ENCODE measurements at regions not wholly inside any gene's neighbourhood (a gene's known extent, or its start where the extent isn't known, plus 50 kb on each side); places are given as distances from the start of the nearest gene placed in this dataset.
A peak's percentile ranks its signal among the peaks of the same experiment; 100 is the strongest.

- Histone ChIP-seq H4K20me1 (no peaks in the 10 kb centered on the region), H3K9ac (no peak overlapping the region), H3K27ac (no peak overlapping the region), H3K36me3 (peaks cover 0 to 3% (median 0%) of the 10 kb centered on the region in 11 experiments; a peak in 1 of 22 replicates), H3K4me2 (no peak overlapping the region), H3K4me3 (no peak overlapping the region), H3K27me3 (no peaks in the 10 kb centered on the region), H3K4me1 (no peaks in the 10 kb centered on the region), H3K9me3 (replicated peaks in 1 of 11) (peaks cover 2 to 17% (median 10%) of the 10 kb centered on the region in 11 experiments; a peak in 15 of 22 replicates)
- no peak for TF ChIP-seq Cebpa-rat (IDR thresholded peaks at IDR 0.05)
Measured at GRCh38 chr17:13785981-13786598, 184.4 kb upstream of the HS3ST3A1 start.

- peaks cover 0 to 3% (median 0%) of the 10 kb centered on the region in 11 experiments; a peak in 1 of 22 replicates for H3K36me3 ChIP-seq
- no peak overlapping the region for H3K4me3 ChIP-seq
Measured at GRCh38 chr17:13787636-13788035, 185.9 kb upstream of the HS3ST3A1 start.

GRCh38 chr17:13788385-13788784, 186.7 kb upstream of the HS3ST3A1 start:
- peaks cover 0 to 8% (median 0%) of the 10 kb centered on the region in 10 experiments; a peak in 2 of 20 replicates for H3K4me1 ChIP-seq
- H3K9ac ChIP-seq = no peak overlapping the region
- TF ChIP-seq Cebpa-rat (IDR thresholded peaks at IDR 0.05) = no peak
- no peak overlapping the region for H3K4me2 ChIP-seq
- no peak overlapping the region for H3K4me3 ChIP-seq
- peaks cover 0 to 12% (median 6%) of the 10 kb centered on the region in 11 experiments; a peak in 12 of 22 replicates for H3K9me3 ChIP-seq (replicated peaks in 1 of 11)
- H3K27me3 ChIP-seq = no peaks in the 10 kb centered on the region
- H3K36me3 ChIP-seq = peaks cover 0 to 3% (median 0%) of the 10 kb centered on the region in 11 experiments; a peak in 1 of 22 replicates
- no peaks in the 10 kb centered on the region for H4K20me1 ChIP-seq
- no peak overlapping the region for H3K27ac ChIP-seq

More at GRCh38 chr17:13787636-13788035, 185.9 kb upstream of the HS3ST3A1 start:
- H4K20me1 ChIP-seq = no peaks in the 10 kb centered on the region
- H3K9ac ChIP-seq = no peak overlapping the region
- no peak overlapping the region for H3K27ac ChIP-seq
- H3K27me3 ChIP-seq = no peaks in the 10 kb centered on the region
- H3K4me2 ChIP-seq = no peak overlapping the region
- H3K4me1 ChIP-seq = peaks cover 0 to 7% (median 0%) of the 10 kb centered on the region in 10 experiments; a peak in 2 of 20 replicates
- no peak for TF ChIP-seq Cebpa-rat (IDR thresholded peaks at IDR 0.05)
- H3K9me3 ChIP-seq (replicated peaks in 1 of 11) = peaks cover 0 to 12% (median 6%) of the 10 kb centered on the region in 11 experiments; a peak in 12 of 22 replicates

GRCh38 chr17:13792314-13792713, 190.6 kb upstream of the HS3ST3A1 start:
- Histone ChIP-seq H3K4me3 (no peak overlapping the region), H3K27me3 (no peaks in the 10 kb centered on the region), H3K27ac (no peak overlapping the region), H3K9ac (no peak overlapping the region), H3K4me1 (peaks cover 0 to 8% (median 0%) of the 10 kb centered on the region in 10 experiments; a peak in 2 of 20 replicates), H3K9me3 (replicated peaks in 1 of 11) (peaks cover 0 to 12% (median 6%) of the 10 kb centered on the region in 11 experiments; a peak in 12 of 22 replicates), H3K4me2 (peak overlapping the region in 2 of 11 experiments; percentile 37 to 49; a peak in 2 of 22 replicates), H4K20me1 (no peaks in the 10 kb centered on the region), H3K36me3 (peaks cover 0 to 3% (median 0%) of the 10 kb centered on the region in 11 experiments; a peak in 1 of 22 replicates)
- TF ChIP-seq Cebpa-rat (IDR thresholded peaks at IDR 0.05) = no peak

GRCh38 chr17:13793951-13794350, 192.2 kb upstream of the HS3ST3A1 start:
- Histone ChIP-seq H3K36me3 (peaks cover 0 to 3% (median 0%) of the 10 kb centered on the region in 11 experiments; a peak in 1 of 22 replicates), H3K9ac (no peak overlapping the region), H3K4me2 (no peak overlapping the region), H3K9me3 (replicated peaks in 1 of 11) (peaks cover 0 to 12% (median 6%) of the 10 kb centered on the region in 11 experiments; a peak in 12 of 22 replicates), H3K27ac (no peak overlapping the region), H3K27me3 (no peaks in the 10 kb centered on the region), H3K4me1 (peaks cover 0 to 8% (median 0%) of the 10 kb centered on the region in 10 experiments; a peak in 2 of 20 replicates), H4K20me1 (no peaks in the 10 kb centered on the region), H3K4me3 (no peak overlapping the region)
- no peak for TF ChIP-seq Cebpa-rat (IDR thresholded peaks at IDR 0.05)

GRCh38 chr17:13797863-13798262, 196.1 kb upstream of the HS3ST3A1 start:
- no peak overlapping the region for H3K9ac ChIP-seq
- H3K27ac ChIP-seq = no peak overlapping the region
- H4K20me1 ChIP-seq = no peaks in the 10 kb centered on the region
- no peaks in the 10 kb centered on the region for H3K4me1 ChIP-seq
- peaks cover 0 to 7% (median 0%) of the 10 kb centered on the region in 11 experiments; a peak in 2 of 22 replicates for H3K36me3 ChIP-seq
- no peaks in the 10 kb centered on the region for H3K27me3 ChIP-seq
- H3K4me3 ChIP-seq = no peak overlapping the region
- TF ChIP-seq Cebpa-rat (IDR thresholded peaks at IDR 0.05) = no peak
- no peaks in the 10 kb centered on the region for H3K9me3 ChIP-seq (replicated peaks in 1 of 11)
- no peak overlapping the region for H3K4me2 ChIP-seq

GRCh38 chr17:13806092-13806491, 204.4 kb upstream of the HS3ST3A1 start:
- TF ChIP-seq Cebpa-rat (IDR thresholded peaks at IDR 0.05) = no peak
- H4K20me1 ChIP-seq = no peaks in the 10 kb centered on the region
- no peak overlapping the region for H3K4me2 ChIP-seq
- H3K9ac ChIP-seq = no peak overlapping the region
- H3K4me3 ChIP-seq = no peak overlapping the region
- peaks cover 0 to 22% (median 9%) of the 10 kb centered on the region in 11 experiments; a peak in 10 of 22 replicates for H3K9me3 ChIP-seq (replicated peaks in 1 of 11)
- H3K27me3 ChIP-seq = no peaks in the 10 kb centered on the region
- no peak overlapping the region for H3K27ac ChIP-seq
- H3K36me3 ChIP-seq = peaks cover 0 to 24% (median 0%) of the 10 kb centered on the region in 11 experiments; a peak in 3 of 22 replicates
- H3K4me1 ChIP-seq = no peaks in the 10 kb centered on the region

GRCh38 chr17:13807103-13807502, 205.4 kb upstream of the HS3ST3A1 start:
- Histone ChIP-seq H3K27me3 (no peaks in the 10 kb centered on the region), H3K4me2 (no peak overlapping the region), H3K27ac (no peak overlapping the region), H3K9me3 (replicated peaks in 1 of 11) (peaks cover 0 to 22% (median 9%) of the 10 kb centered on the region in 11 experiments; a peak in 10 of 22 replicates), H3K4me1 (no peaks in the 10 kb centered on the region), H3K4me3 (no peak overlapping the region), H3K36me3 (peaks cover 0 to 24% (median 0%) of the 10 kb centered on the region in 11 experiments; a peak in 3 of 22 replicates), H3K9ac (no peak overlapping the region), H4K20me1 (no peaks in the 10 kb centered on the region)
- TF ChIP-seq Cebpa-rat (IDR thresholded peaks at IDR 0.05) = no peak

GRCh38 chr17:13812350-13812749, 210.6 kb upstream of the HS3ST3A1 start:
- Histone ChIP-seq H3K9ac (no peak overlapping the region), H3K27ac (no peak overlapping the region), H3K27me3 (no peaks in the 10 kb centered on the region), H3K9me3 (replicated peaks in 1 of 11) (peaks cover 0 to 15% (median 9%) of the 10 kb centered on the region in 11 experiments; a peak in 10 of 22 replicates), H3K4me2 (no peak overlapping the region), H3K4me3 (no peak overlapping the region), H4K20me1 (no peaks in the 10 kb centered on the region), H3K4me1 (no peaks in the 10 kb centered on the region), H3K36me3 (peaks cover 0 to 11% (median 0%) of the 10 kb centered on the region in 11 experiments; a peak in 3 of 22 replicates)
- TF ChIP-seq Cebpa-rat (IDR thresholded peaks at IDR 0.05) = no peak
